GM19043 (cell line): ENCODE measurements at regions not wholly inside any gene's neighbourhood (a gene's known extent, or its start where the extent isn't known, plus 50 kb on each side); places are given as distances from the start of the nearest gene placed in this dataset.
"Not testable (repeated sequence)": the region's sequence is repeated elsewhere in the genome, so short reads cannot be mapped to it uniquely, and the experiment has no call there.

Experiments
- ATAC-seq: cut with Tn5 transposase; IDR thresholded peaks from one replicate; pipeline ENCODE4 v1.9.1; 2021; ENCODE audit warnings: low read depth; ENCODE audit not compliant: unreplicated experiment

DNA sequence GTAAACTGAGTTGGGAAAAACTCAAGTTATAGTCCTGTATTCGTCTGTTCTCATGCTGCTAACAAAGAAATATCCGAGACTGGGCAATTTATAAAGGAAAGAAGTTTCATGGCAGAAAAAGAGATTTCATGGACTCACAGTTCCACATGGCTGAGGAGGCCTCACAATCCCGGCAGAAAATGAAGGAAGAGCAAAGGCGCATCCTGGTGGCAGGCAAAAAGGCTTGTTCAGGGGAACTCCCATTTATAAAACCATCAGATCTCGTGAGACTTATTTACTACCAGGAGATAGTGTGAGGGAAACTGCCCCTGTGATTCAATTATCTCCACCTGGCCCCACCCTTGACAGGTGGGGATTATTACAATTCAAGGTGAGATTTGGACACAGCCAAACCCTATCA is 292.6 kb upstream of the SYT1 start:
- ATAC-seq = no peak

- not testable (repeated sequence) for ATAC-seq
Observed at GRCh38 chr12:78575208-78575607, 289.4 kb upstream of the SYT1 start.

DNA sequence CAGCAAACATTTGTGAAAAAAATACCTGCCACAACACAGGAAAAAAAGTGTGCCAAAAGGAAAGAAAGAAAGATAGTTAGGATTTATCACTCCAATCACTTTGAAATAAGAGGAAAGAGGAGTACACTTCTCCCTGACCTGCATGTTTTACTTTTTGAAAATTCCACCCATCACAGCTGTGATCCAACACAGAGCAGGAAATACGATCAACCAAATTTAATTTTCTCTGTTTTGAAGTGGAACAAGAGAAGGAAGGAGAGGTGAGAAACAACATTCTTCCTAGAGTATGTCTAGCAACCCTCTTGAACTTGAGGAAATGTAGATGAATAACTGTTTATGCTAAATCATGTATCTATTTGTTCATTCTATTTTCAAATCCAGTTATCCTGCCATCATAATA is 284.7 kb upstream of the SYT1 start:
- ATAC-seq = no peak

DNA sequence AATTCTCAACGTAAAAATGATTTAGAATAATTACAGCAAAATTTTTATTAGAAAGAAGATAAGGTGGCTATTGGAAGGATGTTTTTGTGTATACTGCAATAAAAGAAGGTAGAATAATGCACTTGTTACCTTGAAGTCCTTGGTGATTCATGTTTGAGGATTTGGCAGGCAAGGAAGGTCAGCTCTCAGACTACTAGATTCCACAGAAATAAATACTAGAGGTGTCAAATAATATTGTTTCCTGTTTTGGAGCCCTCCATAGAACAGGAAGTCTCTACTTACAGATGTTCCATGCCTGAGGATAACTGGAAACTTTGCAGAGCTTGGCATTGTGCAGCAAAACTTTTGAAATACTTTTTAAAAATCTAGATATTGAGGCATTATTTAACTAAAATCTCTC is 284.3 kb upstream of the SYT1 start:
- no peak for ATAC-seq

DNA sequence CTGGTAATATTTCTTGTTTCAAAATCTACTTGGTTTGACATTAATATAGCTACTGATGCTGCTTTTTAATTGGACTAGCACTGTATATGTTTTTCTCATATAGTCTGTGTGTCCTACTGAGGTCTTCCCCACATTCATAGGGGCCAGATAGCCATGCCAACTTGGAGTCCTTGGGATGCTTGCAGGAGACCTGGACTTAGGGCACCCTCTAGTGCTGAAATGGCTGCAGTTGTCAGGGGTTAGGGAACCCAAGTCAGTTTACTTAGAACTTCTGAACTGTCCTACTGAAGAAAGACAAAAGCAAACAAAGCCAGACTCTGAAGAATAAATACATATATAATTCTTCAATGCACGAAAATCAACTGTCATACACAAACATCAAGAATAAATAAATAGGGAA is 279.9 kb upstream of the SYT1 start:
- no peak for ATAC-seq

- ATAC-seq = no peak
Observed at GRCh38 chr12:78585132-78585531, 279.4 kb upstream of the SYT1 start.

GRCh38 chr12:78586790-78587189 is 277.8 kb upstream of the SYT1 start:
- ATAC-seq = no peak

GRCh38 chr12:78599366-78599765 is 265.2 kb upstream of the SYT1 start:
- no peak for ATAC-seq

- no peak for ATAC-seq
Observed at GRCh38 chr12:78600541-78600940, 264.0 kb upstream of the SYT1 start.

DNA sequence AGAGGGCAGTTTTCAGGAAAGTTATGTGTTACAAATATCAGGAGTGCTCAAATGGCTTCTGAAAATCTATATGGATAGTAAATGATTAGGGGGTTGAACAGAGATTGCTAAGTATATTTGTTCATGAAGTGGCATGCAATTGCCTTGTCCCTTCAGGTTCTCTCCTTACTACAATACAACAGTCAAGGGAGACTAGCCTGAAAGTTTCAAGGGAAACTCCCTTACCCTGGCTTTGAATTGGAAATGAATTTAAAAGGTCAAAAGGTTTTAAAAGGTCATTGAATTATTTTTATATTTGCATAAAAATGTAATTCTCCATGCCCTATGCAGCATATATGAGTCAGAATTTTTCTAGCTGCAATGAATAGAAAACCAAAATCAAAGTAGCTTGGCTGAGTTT is 253.1 kb upstream of the SYT1 start:
- ATAC-seq = no peak

DNA sequence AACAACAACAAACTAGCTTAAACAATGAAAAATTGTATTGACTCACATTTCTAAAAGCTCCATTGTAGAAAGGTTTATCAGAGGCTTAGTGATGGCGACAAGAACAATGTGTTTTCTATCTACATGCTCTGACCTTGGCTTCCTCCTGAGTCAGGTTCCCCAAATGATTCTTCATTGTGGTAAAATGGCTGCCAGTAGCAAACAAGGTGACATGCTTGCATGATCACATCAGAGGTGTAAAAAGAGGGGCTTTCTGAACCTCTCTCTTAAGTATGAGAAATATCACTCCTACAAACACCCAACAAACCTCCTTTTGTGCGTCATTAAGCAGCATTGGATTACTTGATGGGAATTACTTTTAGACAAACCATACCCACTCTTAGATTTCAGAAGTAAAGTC is 252.4 kb upstream of the SYT1 start:
- no peak for ATAC-seq

GRCh38 chr12:78617683-78618082 is 246.9 kb upstream of the SYT1 start:
- ATAC-seq = no peak

GRCh38 chr12:78622529-78623195 is 241.9 kb upstream of the SYT1 start:
- ATAC-seq = no peak

DNA sequence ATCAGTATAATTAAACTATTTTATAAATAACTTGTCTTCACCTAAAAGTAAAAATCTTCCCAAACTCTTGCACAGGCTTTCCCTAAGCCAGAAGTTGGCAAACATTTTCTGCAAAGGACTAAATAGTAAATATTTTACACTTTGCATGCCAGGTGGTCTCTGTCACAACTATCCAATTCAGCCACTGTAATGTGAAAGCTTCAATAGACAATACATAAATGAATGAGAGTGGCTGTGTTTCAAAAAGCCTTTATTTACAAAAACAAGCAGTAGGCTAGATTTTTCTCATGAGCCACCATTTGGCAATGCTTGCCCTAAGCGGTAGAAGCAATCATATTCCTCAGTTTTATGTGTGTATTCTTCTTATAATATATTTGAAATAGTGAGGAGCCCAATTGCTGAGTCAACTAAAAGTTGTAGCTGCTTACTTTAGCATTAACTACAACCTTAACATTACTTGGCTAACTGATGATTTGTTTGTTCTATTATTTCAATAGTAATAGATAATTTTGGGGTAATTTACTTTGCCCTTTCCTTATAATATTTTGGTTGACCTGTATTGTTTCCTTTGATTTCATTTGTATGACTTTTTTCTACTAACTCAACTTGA is 236.0 kb upstream of the SYT1 start:
- ATAC-seq = no peak

- no peak for ATAC-seq
Observed at GRCh38 chr12:78636231-78636855, 228.2 kb upstream of the SYT1 start.

DNA sequence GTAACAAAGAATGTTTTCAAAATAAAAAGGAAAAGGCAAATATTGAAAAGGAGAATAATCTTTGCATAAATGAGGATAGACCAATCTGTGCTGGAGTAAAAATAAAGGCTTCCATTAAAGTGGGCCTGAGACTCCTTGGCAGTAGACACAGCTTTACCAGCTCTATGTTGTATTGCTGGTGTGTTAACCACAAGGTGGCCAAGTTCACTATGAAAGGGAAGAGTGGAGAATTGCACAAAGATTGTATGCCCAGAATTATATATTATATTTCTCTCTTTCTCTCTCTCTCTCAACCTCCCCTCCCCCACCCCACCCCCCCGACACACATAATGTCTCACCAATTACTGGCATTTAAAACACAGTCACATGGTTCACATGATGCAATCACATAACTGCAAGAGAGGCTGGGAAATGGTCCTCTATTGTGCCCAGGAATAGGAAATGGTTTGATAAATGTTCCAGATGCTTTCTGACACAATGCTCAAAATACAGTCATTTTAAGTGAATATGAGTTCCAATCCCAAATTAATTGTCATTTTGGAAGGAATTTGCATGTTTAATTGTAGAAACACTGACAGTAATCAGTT is 222.6 kb upstream of the SYT1 start:
- no peak for ATAC-seq

DNA sequence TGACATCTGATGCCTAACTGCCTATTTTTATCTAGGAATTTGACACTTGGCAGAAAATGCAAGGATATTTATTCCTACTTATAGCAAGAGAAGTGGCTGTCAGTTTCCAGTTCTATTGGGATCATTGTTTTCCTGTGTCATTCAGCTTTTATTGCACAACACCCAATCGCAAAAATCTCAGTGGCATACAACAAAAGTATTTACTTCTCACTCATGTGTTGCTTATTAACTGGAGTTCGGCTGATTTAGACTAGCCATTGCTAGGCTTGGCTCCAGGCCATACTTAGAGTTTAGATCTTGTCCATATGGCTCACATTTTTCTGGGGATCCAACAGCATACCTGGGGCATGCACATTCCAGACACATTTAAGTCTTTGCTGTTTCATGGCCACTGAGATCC is 218.6 kb upstream of the SYT1 start:
- ATAC-seq = no peak

DNA sequence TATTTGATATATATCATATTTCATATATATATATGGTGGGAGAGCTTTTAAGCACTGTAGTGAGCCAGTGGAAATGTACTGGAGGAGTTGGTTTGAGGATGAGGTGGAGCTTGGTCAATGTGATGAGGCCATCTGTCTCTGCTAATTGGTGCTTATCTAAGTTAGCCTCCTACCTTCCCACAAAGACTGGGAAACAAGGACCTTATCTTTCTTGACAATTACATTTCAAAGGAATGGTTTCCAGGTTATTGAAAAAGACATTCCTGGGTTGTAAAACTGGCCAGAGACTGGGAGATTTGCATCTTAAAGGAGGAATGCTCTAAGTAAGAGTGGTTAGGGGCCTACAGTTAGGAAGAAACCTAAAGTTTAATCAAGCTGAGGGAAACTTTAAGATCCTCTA is 212.8 kb upstream of the SYT1 start:
- no peak for ATAC-seq

DNA sequence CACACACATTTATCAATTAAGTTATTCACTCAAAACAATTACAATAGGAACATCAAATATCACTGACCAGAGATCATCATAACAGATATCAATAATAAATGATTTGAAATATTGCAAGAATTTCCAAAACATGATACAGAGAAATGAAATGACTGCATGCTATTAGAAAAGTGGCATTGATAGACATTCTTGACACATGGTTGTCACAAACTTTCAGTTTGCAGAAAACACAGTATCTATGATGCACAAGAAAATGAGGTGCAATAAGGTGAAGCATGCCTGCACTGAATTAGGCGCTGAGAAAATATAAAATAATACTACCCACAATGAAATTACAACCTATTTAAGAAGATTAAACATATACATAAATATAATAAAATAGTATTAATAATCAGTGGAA is 198.0 kb upstream of the SYT1 start:
- no peak for ATAC-seq

DNA sequence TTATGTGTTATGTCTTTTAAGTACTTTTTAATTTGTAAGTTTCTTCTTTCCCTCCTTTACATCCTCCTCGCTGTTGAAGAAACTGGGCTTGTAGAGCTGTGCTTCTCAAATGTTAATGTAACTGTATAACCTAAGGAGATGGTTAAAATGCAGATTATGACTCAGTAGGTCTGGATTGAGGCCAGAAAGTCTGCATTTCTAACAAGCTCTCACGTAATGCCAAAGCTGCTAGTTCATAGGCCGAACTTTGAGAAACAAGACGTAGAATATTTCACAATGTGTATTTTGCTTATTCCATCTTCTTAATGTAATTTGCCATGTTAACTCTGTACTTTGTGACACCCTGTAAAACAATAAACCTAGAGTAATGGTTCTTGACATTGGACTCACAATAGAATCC is 193.3 kb upstream of the SYT1 start:
- ATAC-seq = no peak

- no peak for ATAC-seq
Observed at GRCh38 chr12:78672033-78672432, 192.5 kb upstream of the SYT1 start.
